H1 (cell line): ENCODE measurements at regions not wholly inside any gene's neighbourhood (a gene's known extent, or its start where the extent isn't known, plus 50 kb on each side); places are given as distances from the start of the nearest gene placed in this dataset.

ENCODE experiments used
- CTCF ChIA-PET: fragments of 300-600 bp; sonication (Branson Sonifier 250); formaldehyde crosslinking; loops from one replicate; lab custom pipeline; 2021; ENCODE audit not compliant: partially characterized antibody; lab: Charles Lee
- POLR2A ChIA-PET: fragments of 300-600 bp; sonication (Branson Sonifier 250); formaldehyde crosslinking; loops from one replicate; lab custom pipeline; 2021; ENCODE audit warnings: inconsistent platforms; ENCODE audit not compliant: partially characterized antibody; lab: Charles Lee
- DNase-seq, 2 experiments: peaks; one replicate each; pipeline versions ENCODE4 v3.0.0 to v3.0.0-alpha.2; 2010 to 2022; ENCODE audit warnings: low spot score in 2 of 2, low read depth in 1 of 2, mixed read lengths in 1 of 2
- FAIRE-seq: peaks from 2 replicates; lab custom pipeline; 2011; peaks lifted over from hg19 to GRCh38; lab: Jason Lieb, UNC
- H2AFZ ChIP-seq: 2 replicates; pipeline ENCODE4 v1.8.1; 2012; ENCODE audit warnings: low read length, inconsistent platforms
- H2AK5ac ChIP-seq: 2 replicates; pipeline ENCODE4 v1.6.1; 2013; ENCODE audit warnings: low read depth, low read length
- H2BK120ac ChIP-seq: replicated peaks from 2 replicates; pipeline ENCODE3; 2013; ENCODE audit warnings: low read depth, low read length, inconsistent platforms
- H2BK12ac ChIP-seq: 2 replicates; pipeline ENCODE4 v1.6.1; 2013; ENCODE audit warnings: low read depth, low read length
- H2BK15ac ChIP-seq: 2 replicates; pipeline ENCODE4 v1.6.1; 2013; ENCODE audit warnings: low read length
- H2BK20ac ChIP-seq: 2 replicates; pipeline ENCODE4 v1.6.1; 2013; ENCODE audit warnings: low read length
- H2BK5ac ChIP-seq: 2 replicates; pipeline ENCODE4 v1.6.1; 2013; ENCODE audit warnings: low read depth, low read length
- H3K14ac ChIP-seq: 2 replicates; pipeline ENCODE4 v1.6.1; 2013; ENCODE audit warnings: inconsistent platforms; ENCODE audit not compliant: insufficient read length
- H3K18ac ChIP-seq: 2 replicates; pipeline ENCODE4 v1.6.1; 2013; ENCODE audit warnings: low read length; ENCODE audit errors: extremely low read depth
- H3K23ac ChIP-seq: 2 replicates; pipeline ENCODE4 v1.6.1; 2013; ENCODE audit warnings: inconsistent platforms; ENCODE audit not compliant: insufficient read length
- H3K23me2 ChIP-seq: 2 replicates; pipeline ENCODE4 v1.6.1; 2013; ENCODE audit warnings: low read depth, low read length
- H3K27ac ChIP-seq: 2 replicates; pipeline ENCODE4 v1.6.1; 2011; ENCODE audit warnings: low read depth, low read length, inconsistent platforms
- H3K27me3 ChIP-seq, 4 experiments: replicated peaks in 1 of 4; 1 replicate in 1 of 4; 2 replicates in 3 of 4; pipeline versions ENCODE4 v1.6.1 to v1.8.1; 2011 to 2013; ENCODE audit warnings: low read length in 3 of 4, mild to moderate bottlenecking in 3 of 4, inconsistent platforms in 2 of 4, mixed read lengths in 2 of 4, moderate library complexity in 1 of 4; ENCODE audit not compliant: control insufficient read depth in 3 of 4, insufficient read depth in 3 of 4; ENCODE audit errors: extremely low read depth in 1 of 4
- H3K36me3 ChIP-seq, 4 experiments: 2 replicates each; pipeline versions ENCODE4 v1.6.1 to v1.8.1; 2011 to 2013; ENCODE audit warnings: mild to moderate bottlenecking in 4 of 4, low read length in 3 of 4, moderate library complexity in 2 of 4, control low read depth in 1 of 4, inconsistent platforms in 1 of 4; ENCODE audit not compliant: insufficient read depth in 4 of 4, control insufficient read depth in 2 of 4
- H3K4ac ChIP-seq: replicated peaks from 2 replicates; pipeline ENCODE3; 2013; ENCODE audit warnings: low read length, low read depth, mixed read lengths, inconsistent platforms; ENCODE audit not compliant: insufficient read length
- H3K4me1 ChIP-seq, 4 experiments: replicated peaks in 1 of 4; 1 replicate in 1 of 4; 2 replicates in 3 of 4; pipeline versions ENCODE4 v1.6.1 to v1.8.1; 2011 to 2013; ENCODE audit warnings: low read length in 3 of 4, inconsistent platforms in 2 of 4, mixed read lengths in 1 of 4; ENCODE audit not compliant: insufficient read depth in 4 of 4, control insufficient read depth in 3 of 4
- H3K4me2 ChIP-seq, 2 experiments: 2 replicates each; pipeline versions ENCODE4 v1.6.1 to v1.8.1; 2011 to 2013; ENCODE audit warnings: low read depth in 2 of 2, low read length in 2 of 2, control low read depth in 1 of 2, inconsistent platforms in 1 of 2, mild to moderate bottlenecking in 1 of 2; ENCODE audit not compliant: insufficient read depth in 1 of 2
- H3K4me3 ChIP-seq, 4 experiments: fragments of 200-600, 300-600 bp in 1 of 4; sonication (generic), shearing (Covaris generic), sonication (Bioruptor Twin) in 1 of 4; 2 replicates each; pipeline versions ENCODE4 v1.5.1 to v1.8.1; 2011 to 2016; ENCODE audit warnings: low read length in 4 of 4, low read depth in 3 of 4, control low read depth in 2 of 4, inconsistent platforms in 2 of 4, mild to moderate bottlenecking in 2 of 4, mixed read lengths in 1 of 4, moderate library complexity in 1 of 4; ENCODE audit not compliant: insufficient read depth in 2 of 4; ENCODE audit errors: extremely low read depth in 1 of 4
- H3K56ac ChIP-seq: replicated peaks from 2 replicates; pipeline ENCODE3; 2013; ENCODE audit warnings: low read depth, mild to moderate bottlenecking, mixed read lengths, low read length, inconsistent platforms; ENCODE audit not compliant: insufficient read length
- H3K79me1 ChIP-seq: 2 replicates; pipeline ENCODE4 v1.6.1; 2013; ENCODE audit warnings: low read depth, low read length, control low read depth
- H3K79me2 ChIP-seq, 2 experiments: 2 replicates each; pipeline versions ENCODE4 v1.6.1 to v1.8.1; 2012 to 2013; ENCODE audit warnings: low read length in 2 of 2, mild to moderate bottlenecking in 2 of 2, inconsistent platforms in 1 of 2; ENCODE audit not compliant: insufficient read depth in 2 of 2, control insufficient read depth in 1 of 2
- H3K9ac ChIP-seq, 4 experiments: replicated peaks in 1 of 4; 1 replicate in 1 of 4; 2 replicates in 3 of 4; pipeline versions ENCODE4 v1.6.1 to v1.8.1; 2011 to 2013; ENCODE audit warnings: low read depth in 3 of 4, low read length in 3 of 4, control low read depth in 2 of 4, mild to moderate bottlenecking in 2 of 4, moderate library complexity in 2 of 4, inconsistent platforms in 1 of 4; ENCODE audit errors: extremely low read depth in 1 of 4
- H3K9me3 ChIP-seq, 2 experiments: 2 replicates each; pipeline versions ENCODE4 v1.6.1 to v1.8.1; 2012 to 2013; ENCODE audit warnings: mild to moderate bottlenecking in 2 of 2, moderate library complexity in 2 of 2, control low read depth in 1 of 2, inconsistent platforms in 1 of 2, low read depth in 1 of 2, low read length in 1 of 2, mixed read lengths in 1 of 2; ENCODE audit not compliant: insufficient read depth in 2 of 2
- H4K20me1 ChIP-seq, 2 experiments: replicated peaks in 1 of 2; 2 replicates each; pipeline versions ENCODE3 to v1.8.1; 2011 to 2013; ENCODE audit warnings: inconsistent platforms in 2 of 2, low read length in 2 of 2, mild to moderate bottlenecking in 1 of 2; ENCODE audit not compliant: insufficient read depth in 2 of 2, control insufficient read depth in 1 of 2
- H4K5ac ChIP-seq: 2 replicates; pipeline ENCODE4 v1.6.1; 2013; ENCODE audit warnings: low read length, low read depth, mixed read lengths, inconsistent platforms; ENCODE audit not compliant: insufficient read length
- H4K8ac ChIP-seq: 2 replicates; pipeline ENCODE4 v1.8.0; 2013; ENCODE audit warnings: mild to moderate bottlenecking, moderate library complexity, low read length, inconsistent platforms; ENCODE audit not compliant: insufficient read depth; ENCODE audit errors: extremely low read depth
- H4K91ac ChIP-seq: replicated peaks from 2 replicates; pipeline ENCODE3; 2013; ENCODE audit warnings: low read length, mixed read lengths, inconsistent platforms; ENCODE audit not compliant: insufficient read length
- EGR1 ChIP-seq: IDR thresholded peaks from 2 replicates; pipeline ENCODE4 v1.6.1; 2011; ENCODE audit warnings: low read depth, low read length, borderline replicate concordance
- JUND ChIP-seq: IDR thresholded peaks from 2 replicates; pipeline ENCODE4 v1.6.1; 2011; ENCODE audit warnings: mild to moderate bottlenecking, improper control_type of control experiment, low read length
- KDM4A ChIP-seq: IDR thresholded peaks from one replicate; pipeline ENCODE4 v1.7.1; 2012; ENCODE audit warnings: low read depth, mild to moderate bottlenecking, moderate library complexity, low read length, inconsistent platforms; ENCODE audit not compliant: severe bottlenecking
- MAFK ChIP-seq: IDR thresholded peaks from 2 replicates; pipeline ENCODE4 v1.6.1; 2012; ENCODE audit warnings: low read depth, mild to moderate bottlenecking, improper control_type of control experiment, low read length
- SAP30 ChIP-seq: fragments of 300-600 bp; sonication (generic); IDR thresholded peaks from 2 replicates; pipeline ENCODE4 v1.7.1; 2012; ENCODE audit warnings: low read length, moderate library complexity, mild to moderate bottlenecking, inconsistent platforms; ENCODE audit not compliant: insufficient read depth, insufficient replicate concordance
- SUZ12 ChIP-seq: fragments of 200-600 bp; sonication (generic); IDR thresholded peaks from 2 replicates; pipeline ENCODE4 v1.6.1; 2012; ENCODE audit warnings: mild to moderate bottlenecking, inconsistent platforms, low read length, moderate library complexity, mixed read lengths
- ZNF274 ChIP-seq: IDR thresholded peaks from 2 replicates; pipeline ENCODE4 v1.7.0; 2012; ENCODE audit warnings: low read length, borderline replicate concordance; ENCODE audit errors: extremely low read depth
- WGBS, 2 experiments: shearing (Covaris generic) in 1 of 2; methylation state at CpG; one replicate each; pipeline versions ENCODE4 v1.1.6 to v1.1.7; 2013 to 2015; ENCODE audit warnings: low lambda C conversion rate in 2 of 2, mixed read lengths in 2 of 2, inconsistent platforms in 1 of 2, low coverage in 1 of 2, missing lambda C conversion rate in 1 of 2; ENCODE audit not compliant: insufficient replicate concordance in 2 of 2, insufficient coverage in 1 of 2, insufficient read length in 1 of 2; ENCODE audit errors: extremely low coverage in 1 of 2, missing lambda C conversion rate in 1 of 2; 5-methylcytosine and 5-hydroxymethylcytosine counted together
- TF ChIP-seq, protein P1 (sequence below): IDR thresholded peaks from 2 replicates; pipeline ENCODE4 v1.6.1; 2012; ENCODE audit warnings: inconsistent platforms
- TF ChIP-seq, protein P2 (sequence below): IDR thresholded peaks from 2 replicates; pipeline ENCODE4 v1.6.1; 2012; ENCODE audit warnings: low read length, inconsistent platforms

DNA sequence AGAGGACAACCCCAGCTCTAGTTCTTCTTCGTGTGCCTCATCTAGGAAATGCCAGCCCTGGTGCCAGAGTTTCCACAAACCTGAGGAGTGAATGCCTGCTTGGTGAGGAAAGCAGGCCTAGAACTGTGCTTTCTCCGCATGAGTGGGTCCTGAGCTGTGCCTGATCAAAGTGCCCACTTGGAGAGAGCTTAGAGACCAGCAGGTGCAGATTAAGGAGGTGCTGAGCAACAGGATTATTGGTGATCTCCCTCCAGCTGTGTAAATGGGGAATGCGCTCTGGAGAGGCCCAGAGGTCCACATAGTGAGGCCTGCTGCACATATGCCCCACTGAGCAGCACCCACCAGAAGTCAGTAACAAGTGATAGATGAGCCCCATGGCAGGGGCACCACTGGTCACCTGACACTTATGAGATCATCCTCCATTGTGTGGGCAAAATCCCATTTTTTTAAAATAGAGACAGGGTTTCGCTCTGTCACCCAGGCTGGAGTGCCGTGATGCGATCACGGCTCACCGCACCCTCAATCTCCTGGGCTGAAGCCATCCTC, 127.2 kb upstream of the ZC3H12A start:
- H3K9ac ChIP-seq = no peak overlapping the region
- no peak overlapping the region for H4K5ac ChIP-seq
- H4K91ac ChIP-seq = no peak overlapping the region
- H3K9me3 ChIP-seq = no peaks in the 10 kb centered on the region
- H2AFZ ChIP-seq = no peak overlapping the region
- no peak overlapping the region for H2BK12ac ChIP-seq
- H3K27ac ChIP-seq = no peak overlapping the region
- WGBS, 2 experiments = 85% methylated on average over 8 of the region's 8 CpGs; no CpG with 5 or more reads in 1 of the 2 experiments
- DNase-seq (no peak), FAIRE-seq (no peak)
- H3K23me2 ChIP-seq = no peaks in the 10 kb centered on the region
- H3K79me2 ChIP-seq = no peaks in the 10 kb centered on the region
- TF ChIP-seq SUZ12 (no peak), SAP30 (no peak), JUND (no peak), KDM4A (no peak), MAFK (no peak), EGR1 (no peak), ZNF274 (no peak)
- TF ChIP-seq, protein P1, sequence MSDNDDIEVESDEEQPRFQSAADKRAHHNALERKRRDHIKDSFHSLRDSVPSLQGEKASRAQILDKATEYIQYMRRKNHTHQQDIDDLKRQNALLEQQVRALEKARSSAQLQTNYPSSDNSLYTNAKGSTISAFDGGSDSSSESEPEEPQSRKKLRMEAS = no peak
- TF ChIP-seq, protein P2, sequence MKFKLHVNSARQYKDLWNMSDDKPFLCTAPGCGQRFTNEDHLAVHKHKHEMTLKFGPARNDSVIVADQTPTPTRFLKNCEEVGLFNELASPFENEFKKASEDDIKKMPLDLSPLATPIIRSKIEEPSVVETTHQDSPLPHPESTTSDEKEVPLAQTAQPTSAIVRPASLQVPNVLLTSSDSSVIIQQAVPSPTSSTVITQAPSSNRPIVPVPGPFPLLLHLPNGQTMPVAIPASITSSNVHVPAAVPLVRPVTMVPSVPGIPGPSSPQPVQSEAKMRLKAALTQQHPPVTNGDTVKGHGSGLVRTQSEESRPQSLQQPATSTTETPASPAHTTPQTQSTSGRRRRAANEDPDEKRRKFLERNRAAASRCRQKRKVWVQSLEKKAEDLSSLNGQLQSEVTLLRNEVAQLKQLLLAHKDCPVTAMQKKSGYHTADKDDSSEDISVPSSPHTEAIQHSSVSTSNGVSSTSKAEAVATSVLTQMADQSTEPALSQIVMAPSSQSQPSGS = no peak
- H3K27me3 ChIP-seq = no peaks in the 10 kb centered on the region
- H2BK20ac ChIP-seq = no peak overlapping the region
- H3K56ac ChIP-seq = no peak overlapping the region
- POLR2A ChIA-PET = no interaction called here
- CTCF ChIA-PET = interaction anchor here (1.1 to 1.5 kb wide), 4 partner anchors 14 to 159 kb away, joined by 3 to 4 read pairs (median 3); no protein-coding TSS in a partner anchor
- H4K8ac ChIP-seq = no peak overlapping the region
- no peak overlapping the region for H2AK5ac ChIP-seq
- no peak overlapping the region for H3K4ac ChIP-seq
- H2BK120ac ChIP-seq = no peak overlapping the region
- H3K4me2 ChIP-seq = no peak overlapping the region
- peaks cover 0 to 3% (median 1%) of the 10 kb centered on the region in 4 experiments; a peak in 2 of 7 replicates for H3K4me1 ChIP-seq
- H3K23ac ChIP-seq = no peak overlapping the region
- H3K36me3 ChIP-seq = no peaks in the 10 kb centered on the region
- H2BK15ac ChIP-seq = no peak overlapping the region
- H3K79me1 ChIP-seq = no peaks in the 10 kb centered on the region
- H2BK5ac ChIP-seq = no peak overlapping the region
- H3K14ac ChIP-seq = no peak overlapping the region
- no peaks in the 10 kb centered on the region for H4K20me1 ChIP-seq
- H3K4me3 ChIP-seq = no peak overlapping the region
- no peak overlapping the region for H3K18ac ChIP-seq
